ENCODE measurements at regions not wholly inside any gene's neighbourhood (a gene's known extent, or its start where the extent isn't known, plus 50 kb on each side); places are given as distances from the start of the nearest gene placed in this dataset.
"Not testable (repeated sequence)": the region's sequence is repeated elsewhere in the genome, so short reads cannot be mapped to it uniquely, and the experiment has no call there.

GRCh38 chr1:57605933-57606332 is 182.1 kb upstream of the DAB1 start:
- no peak for DNase-seq

GRCh38 chr1:57603696-57604095 is 179.8 kb upstream of the DAB1 start:
- no peak for DNase-seq

- no peak for DNase-seq
Observed at GRCh38 chr1:57600424-57600823, 176.6 kb upstream of the DAB1 start.

GRCh38 chr1:57599236-57599994 is 175.6 kb upstream of the DAB1 start:
- no peak for DNase-seq

GRCh38 chr1:57597036-57597435 is 173.2 kb upstream of the DAB1 start:
- DNase-seq = no peak

- no peak for DNase-seq
Observed at GRCh38 chr1:57594002-57594401, 170.1 kb upstream of the DAB1 start.

- no peak for DNase-seq
Observed at GRCh38 chr1:57591842-57592241, 168.0 kb upstream of the DAB1 start.

- DNase-seq = no peak
Observed at GRCh38 chr1:57590978-57591377, 167.1 kb upstream of the DAB1 start.

GRCh38 chr1:57586842-57587241 is 163.0 kb upstream of the DAB1 start:
- DNase-seq = no peak

GRCh38 chr1:57578680-57579079 is 154.8 kb upstream of the DAB1 start:
- no peak for DNase-seq

- DNase-seq = no peak
Observed at GRCh38 chr1:57578099-57578498, 154.2 kb upstream of the DAB1 start.

- peak; percentile 71 for DNase-seq
Observed at GRCh38 chr1:57576756-57577155, 152.9 kb upstream of the DAB1 start.

GRCh38 chr1:57572016-57572415 is 148.2 kb upstream of the DAB1 start:
- no peak for DNase-seq

GRCh38 chr1:57558066-57558465 is 134.2 kb upstream of the DAB1 start:
- DNase-seq = peak; percentile 23

- no peak for DNase-seq
Observed at GRCh38 chr1:57553666-57554065, 129.8 kb upstream of the DAB1 start.

- no peak for DNase-seq
Observed at GRCh38 chr1:57551476-57551875, 127.6 kb upstream of the DAB1 start.

- DNase-seq = no peak
Observed at GRCh38 chr1:57550092-57550491, 126.2 kb upstream of the DAB1 start.

- no peak for DNase-seq
Observed at GRCh38 chr1:57549300-57549699, 125.4 kb upstream of the DAB1 start.

GRCh38 chr1:57546549-57547330 is 122.9 kb upstream of the DAB1 start:
- no peak for DNase-seq

- DNase-seq = no peak
Observed at GRCh38 chr1:57544345-57544744, 120.5 kb upstream of the DAB1 start.

GRCh38 chr1:57536749-57537423 is 113.0 kb upstream of the DAB1 start:
- DNase-seq = no peak

GRCh38 chr1:57532299-57532698 is 108.4 kb upstream of the DAB1 start:
- no peak for DNase-seq

- not testable (repeated sequence) for DNase-seq
Observed at GRCh38 chr1:57530911-57531260, 107.0 kb upstream of the DAB1 start.
